GM12874 (cell line): ENCODE measurements at regions not wholly inside any gene's neighbourhood (a gene's known extent, or its start where the extent isn't known, plus 50 kb on each side); places are given as distances from the start of the nearest gene placed in this dataset.

Source experiments
- TF ChIP-seq, protein P1 (sequence below): IDR thresholded peaks from 2 replicates; pipeline ENCODE4 v1.5.1; 2011; ENCODE audit warnings: low read depth, mild to moderate bottlenecking, control low read depth, low read length, moderate library complexity; ENCODE audit not compliant: insufficient read depth

DNA sequence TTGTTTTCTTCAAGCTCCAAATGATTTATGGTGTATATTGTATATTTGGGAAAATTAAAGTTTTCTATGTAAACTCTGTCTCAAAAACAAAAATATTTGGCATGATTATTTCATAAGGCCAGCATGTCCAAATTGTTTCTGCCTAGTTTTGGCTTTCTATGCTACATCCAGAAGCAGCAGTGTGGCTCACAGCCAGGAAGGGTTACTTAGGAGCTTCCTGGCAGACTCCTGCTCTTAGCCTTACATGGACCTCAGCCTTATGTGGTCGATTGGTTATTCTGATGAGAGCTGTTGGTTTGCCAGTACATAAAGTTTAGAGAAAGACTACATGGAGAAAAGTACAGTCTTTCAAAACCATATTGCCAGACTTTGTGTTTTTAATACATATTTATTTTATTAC is 297.7 kb upstream of the FAT3 start:
- TF ChIP-seq, protein P1, sequence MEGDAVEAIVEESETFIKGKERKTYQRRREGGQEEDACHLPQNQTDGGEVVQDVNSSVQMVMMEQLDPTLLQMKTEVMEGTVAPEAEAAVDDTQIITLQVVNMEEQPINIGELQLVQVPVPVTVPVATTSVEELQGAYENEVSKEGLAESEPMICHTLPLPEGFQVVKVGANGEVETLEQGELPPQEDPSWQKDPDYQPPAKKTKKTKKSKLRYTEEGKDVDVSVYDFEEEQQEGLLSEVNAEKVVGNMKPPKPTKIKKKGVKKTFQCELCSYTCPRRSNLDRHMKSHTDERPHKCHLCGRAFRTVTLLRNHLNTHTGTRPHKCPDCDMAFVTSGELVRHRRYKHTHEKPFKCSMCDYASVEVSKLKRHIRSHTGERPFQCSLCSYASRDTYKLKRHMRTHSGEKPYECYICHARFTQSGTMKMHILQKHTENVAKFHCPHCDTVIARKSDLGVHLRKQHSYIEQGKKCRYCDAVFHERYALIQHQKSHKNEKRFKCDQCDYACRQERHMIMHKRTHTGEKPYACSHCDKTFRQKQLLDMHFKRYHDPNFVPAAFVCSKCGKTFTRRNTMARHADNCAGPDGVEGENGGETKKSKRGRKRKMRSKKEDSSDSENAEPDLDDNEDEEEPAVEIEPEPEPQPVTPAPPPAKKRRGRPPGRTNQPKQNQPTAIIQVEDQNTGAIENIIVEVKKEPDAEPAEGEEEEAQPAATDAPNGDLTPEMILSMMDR = no peak

DNA sequence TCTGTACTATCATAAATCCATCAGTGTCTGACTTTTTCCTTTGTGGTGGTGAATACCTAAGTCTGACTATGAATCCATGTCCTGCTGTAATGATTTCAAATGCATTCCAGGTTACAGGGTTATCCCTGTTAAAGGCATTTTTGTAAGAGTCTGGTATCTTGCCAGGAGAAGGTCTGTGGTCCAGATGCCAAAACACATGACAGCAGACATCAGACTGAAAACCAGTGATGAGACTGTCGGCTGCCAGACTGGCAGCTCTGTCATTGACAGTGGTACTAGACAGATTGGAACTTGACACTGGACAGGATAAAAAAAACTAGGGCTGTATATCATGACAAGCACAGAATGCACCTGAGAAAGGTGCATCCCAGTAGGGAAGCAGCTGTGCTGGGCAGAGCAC is 301.8 kb upstream of the FAT3 start:
- TF ChIP-seq, protein P1 = no peak

DNA sequence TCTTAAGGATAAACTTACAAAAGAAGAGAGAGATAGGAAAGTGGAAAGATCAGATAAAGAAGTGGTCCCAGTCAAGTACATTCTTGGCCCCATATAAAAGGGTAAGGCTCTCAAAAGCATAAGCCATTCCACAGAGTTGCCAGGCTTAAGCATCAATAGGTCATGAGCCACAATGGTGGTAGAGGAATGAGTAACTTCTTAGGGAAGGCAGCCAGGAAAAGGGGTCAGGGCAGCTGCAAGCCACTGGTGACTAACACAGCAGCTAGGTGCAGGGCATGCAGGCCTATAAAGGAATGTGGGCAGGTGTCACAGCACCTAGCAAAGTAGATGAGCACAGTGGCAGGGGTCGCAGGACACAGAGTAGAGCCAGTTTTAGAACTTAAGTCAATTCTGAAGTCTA is 302.6 kb upstream of the FAT3 start:
- TF ChIP-seq, protein P1 = no peak

DNA sequence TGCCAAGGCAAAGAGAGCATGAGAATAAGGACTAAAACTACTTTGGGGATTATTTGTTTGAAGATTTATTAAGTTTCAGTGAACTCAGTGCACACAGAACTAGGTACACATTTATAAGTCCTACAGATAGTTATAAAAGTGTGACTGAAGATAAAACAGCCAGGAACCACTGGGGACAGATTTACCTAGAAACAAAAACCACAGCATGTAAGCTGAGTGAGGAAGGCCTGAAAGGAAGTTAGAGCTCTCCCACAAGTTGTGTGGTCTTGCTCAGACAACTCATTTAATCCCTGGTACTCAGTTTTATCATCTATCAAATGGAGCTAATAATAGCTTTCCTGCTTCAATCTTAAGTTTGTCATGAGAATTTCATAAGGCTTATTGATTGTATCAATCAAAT is 311.2 kb upstream of the FAT3 start:
- TF ChIP-seq, protein P1 = no peak

DNA sequence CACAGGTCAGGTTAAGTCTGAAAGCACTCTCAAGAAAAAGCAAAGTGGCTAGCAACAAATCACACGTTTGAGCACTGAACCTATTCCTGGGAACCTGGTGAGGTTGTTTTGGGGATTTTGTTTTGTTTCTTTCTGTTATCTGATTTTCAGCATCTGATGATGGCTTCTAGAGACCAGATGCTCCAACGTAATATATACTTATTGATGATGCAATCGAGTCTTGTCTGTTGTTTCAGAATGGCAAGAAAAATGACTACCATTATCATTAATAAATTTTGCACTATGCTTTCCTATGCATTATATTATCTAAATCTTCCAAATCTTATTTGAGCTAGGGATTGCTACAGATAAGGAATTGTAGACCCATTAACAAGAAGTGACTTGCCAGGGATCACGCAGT is 312.3 kb upstream of the FAT3 start:
- TF ChIP-seq, protein P1 = no peak

DNA sequence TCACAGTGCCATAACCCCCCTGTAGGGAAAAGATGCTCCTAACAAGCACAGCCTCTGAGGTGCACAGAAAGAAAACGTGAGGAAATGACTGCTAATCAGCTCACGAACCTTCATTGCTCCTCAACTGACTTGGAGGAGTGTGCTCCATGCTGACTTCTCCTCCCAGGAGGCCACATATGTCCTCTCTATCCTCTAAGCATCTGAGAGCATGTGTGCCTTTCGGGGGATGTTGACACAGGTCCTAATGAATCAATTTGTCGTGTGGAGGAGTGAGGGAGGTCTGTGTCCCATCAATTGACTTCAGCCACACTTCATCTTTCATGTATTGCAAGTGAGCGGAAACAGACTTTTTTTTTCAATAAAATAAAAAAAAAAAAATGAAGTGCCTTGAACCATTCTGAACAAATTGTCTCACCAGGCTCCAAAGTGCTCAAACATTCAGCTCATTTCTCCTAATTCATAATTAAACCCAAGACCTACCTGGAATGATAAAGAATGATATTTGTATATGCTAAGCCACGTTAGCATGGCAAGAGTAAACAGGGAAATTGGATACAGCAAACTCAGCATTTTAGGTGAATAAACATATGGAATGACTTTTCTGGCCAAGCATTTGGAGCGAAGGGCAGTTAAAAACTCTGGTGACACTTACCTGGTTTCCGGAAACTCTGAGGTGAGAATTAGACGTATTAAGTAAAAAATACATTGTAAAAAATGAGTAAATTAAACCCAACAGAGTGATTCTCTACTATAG is 317.6 kb upstream of the FAT3 start:
- TF ChIP-seq, protein P1 = no peak

DNA sequence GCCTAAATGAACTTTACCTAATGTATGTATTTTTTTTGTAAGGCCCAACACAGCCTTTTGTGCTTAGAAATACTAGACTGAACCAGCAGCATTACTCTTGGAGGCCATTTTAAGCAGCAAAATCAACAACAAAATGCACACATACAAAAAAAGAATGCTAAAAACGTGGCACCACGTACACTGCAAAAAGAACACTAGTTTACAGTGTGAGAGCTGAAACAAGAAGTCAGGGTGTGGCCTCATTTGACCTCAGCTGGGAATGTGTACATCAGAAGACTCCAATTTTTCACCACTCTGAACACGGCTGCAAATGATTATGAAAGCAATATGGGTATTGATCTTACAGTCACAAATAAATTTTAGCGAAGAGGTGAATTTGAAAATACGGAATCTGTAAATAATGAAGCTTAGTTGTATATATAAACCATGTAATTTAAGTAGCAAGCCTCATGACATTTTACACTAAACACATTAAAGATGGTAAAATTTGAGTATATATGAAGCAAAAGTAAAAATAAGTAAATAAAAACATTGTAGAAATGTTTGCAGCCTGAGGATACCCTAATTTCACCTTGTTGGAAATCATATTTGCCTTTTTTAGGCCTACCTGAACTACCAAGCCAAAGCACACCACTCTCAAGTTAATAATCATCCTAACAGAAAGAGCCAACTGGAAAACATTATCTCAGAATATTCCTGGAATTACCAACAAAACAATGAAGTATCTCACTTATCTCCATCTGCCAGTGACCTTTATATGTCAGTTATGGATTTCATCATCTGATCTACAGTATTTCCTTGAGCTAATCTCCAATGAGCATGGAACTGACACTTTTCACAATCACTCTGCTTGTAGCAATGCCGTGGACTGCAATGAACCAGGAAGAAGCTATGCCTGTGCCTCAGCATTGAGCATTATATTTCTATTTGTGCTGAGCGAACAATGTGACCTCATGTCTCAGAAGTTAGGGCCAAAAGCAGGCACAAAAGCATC is 319.5 kb upstream of the FAT3 start:
- TF ChIP-seq, protein P1 = no peak
